ENCODE measurements at regions not wholly inside any gene's neighbourhood (a gene's known extent, or its start where the extent isn't known, plus 50 kb on each side); places are given as distances from the start of the nearest gene placed in this dataset.

DNA sequence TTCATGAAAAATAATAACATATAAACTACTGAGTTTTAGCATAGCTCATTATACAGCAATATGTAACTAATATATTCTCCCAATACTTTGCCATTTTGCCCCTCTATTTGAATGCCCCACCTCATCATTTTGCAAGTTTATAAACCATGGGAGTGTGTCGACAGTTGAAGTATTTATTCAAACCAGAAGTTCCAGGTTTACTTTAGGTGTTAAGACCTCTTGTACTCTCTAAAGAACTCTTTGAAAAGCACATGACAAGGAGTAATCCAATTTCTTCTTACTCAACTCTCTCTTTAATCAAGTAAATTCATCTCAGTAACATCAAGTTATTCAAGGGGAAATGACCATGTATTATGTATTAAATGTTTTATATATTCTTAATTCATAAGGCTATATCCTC is 240.7 kb downstream of the COX18 start:
- TF ChIP-seq POLR2AphosphoS5 (IDR thresholded peaks at IDR 0.05): no peak
- TF ChIP-seq, protein P1, sequence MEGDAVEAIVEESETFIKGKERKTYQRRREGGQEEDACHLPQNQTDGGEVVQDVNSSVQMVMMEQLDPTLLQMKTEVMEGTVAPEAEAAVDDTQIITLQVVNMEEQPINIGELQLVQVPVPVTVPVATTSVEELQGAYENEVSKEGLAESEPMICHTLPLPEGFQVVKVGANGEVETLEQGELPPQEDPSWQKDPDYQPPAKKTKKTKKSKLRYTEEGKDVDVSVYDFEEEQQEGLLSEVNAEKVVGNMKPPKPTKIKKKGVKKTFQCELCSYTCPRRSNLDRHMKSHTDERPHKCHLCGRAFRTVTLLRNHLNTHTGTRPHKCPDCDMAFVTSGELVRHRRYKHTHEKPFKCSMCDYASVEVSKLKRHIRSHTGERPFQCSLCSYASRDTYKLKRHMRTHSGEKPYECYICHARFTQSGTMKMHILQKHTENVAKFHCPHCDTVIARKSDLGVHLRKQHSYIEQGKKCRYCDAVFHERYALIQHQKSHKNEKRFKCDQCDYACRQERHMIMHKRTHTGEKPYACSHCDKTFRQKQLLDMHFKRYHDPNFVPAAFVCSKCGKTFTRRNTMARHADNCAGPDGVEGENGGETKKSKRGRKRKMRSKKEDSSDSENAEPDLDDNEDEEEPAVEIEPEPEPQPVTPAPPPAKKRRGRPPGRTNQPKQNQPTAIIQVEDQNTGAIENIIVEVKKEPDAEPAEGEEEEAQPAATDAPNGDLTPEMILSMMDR (IDR thresholded peaks at IDR 0.05): no peak
- intact Hi-C loops (cut with DNase I; ENCODE audit: low total_unique reads): loop anchor here (10.0 kb wide), 1 partner anchor 416 kb away; no protein-coding TSS in a partner anchor
- Histone ChIP-seq H3K9me3 (peaks cover 5 to 24% of the 10 kb centered on the region in 2 donors), H3K36me3 (no peaks in the 10 kb centered on the region), H3K4me3 (no peak overlapping the region), H3K27me3 (no peaks in the 10 kb centered on the region), H3K27ac (no peak overlapping the region), H3K4me1 (no peaks in the 10 kb centered on the region)
- DNase-seq (ENCODE audit: low spot score in 2 of 2): no peak

DNA sequence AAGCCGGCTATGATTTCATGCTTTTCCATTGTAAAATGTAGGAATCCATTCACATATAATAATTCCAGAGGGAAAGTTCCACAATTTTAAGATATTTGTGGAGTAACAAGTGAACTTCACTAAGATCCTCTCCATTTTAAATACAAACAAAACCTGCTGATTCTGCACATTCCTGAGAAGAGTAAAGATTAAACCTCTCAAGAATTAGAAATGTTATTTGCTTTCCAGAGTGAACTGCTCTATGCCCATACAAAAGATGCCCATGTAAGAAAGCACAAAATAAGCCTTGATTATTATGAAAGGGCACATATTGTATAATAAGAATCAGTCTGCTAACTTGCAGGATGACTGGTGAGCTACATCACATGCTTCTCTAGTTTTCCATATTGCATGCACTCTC is 241.5 kb downstream of the COX18 start:
- Histone ChIP-seq H3K27ac (no peak overlapping the region), H3K27me3 (no peaks in the 10 kb centered on the region), H3K9me3 (peaks cover under 1 to 15% of the 10 kb centered on the region in 2 donors), H3K4me1 (no peaks in the 10 kb centered on the region), H3K4me3 (no peak overlapping the region), H3K36me3 (no peaks in the 10 kb centered on the region)
- intact Hi-C loops (cut with DNase I; ENCODE audit: low total_unique reads): loop anchor here (10.0 kb wide), 1 partner anchor 417 kb away; no protein-coding TSS in a partner anchor
- DNase-seq (ENCODE audit: low spot score in 2 of 2): no peak
- TF ChIP-seq, protein P1 (IDR thresholded peaks at IDR 0.05): no peak
- TF ChIP-seq POLR2A (IDR thresholded peaks at IDR 0.05) (no peak), POLR2AphosphoS5 (IDR thresholded peaks at IDR 0.05) (no peak)

DNA sequence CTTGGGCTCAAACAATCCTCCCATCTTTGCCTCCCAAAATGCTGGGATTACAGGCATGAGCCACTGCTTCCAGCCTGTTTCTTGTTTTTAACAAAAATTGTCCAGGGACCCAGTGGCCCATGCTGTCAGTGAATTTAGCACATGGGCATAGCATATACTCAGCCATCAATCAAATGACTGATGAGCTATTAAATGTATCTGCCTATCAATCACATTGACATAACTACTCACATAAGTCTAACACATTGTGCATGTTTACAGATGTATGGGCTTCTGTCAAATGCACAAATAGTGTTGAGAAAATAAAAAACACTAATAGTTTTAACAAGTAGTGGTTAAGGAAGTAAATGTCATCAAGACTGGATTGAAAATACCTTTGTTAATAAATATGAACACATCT is 249.4 kb downstream of the COX18 start:
- Histone ChIP-seq H3K9me3 (no peaks in the 10 kb centered on the region), H3K27me3 (no peaks in the 10 kb centered on the region), H3K4me1 (no peaks in the 10 kb centered on the region), H3K27ac (no peak overlapping the region), H3K36me3 (no peaks in the 10 kb centered on the region), H3K4me3 (no peak overlapping the region)
- intact Hi-C loops (cut with DNase I; ENCODE audit: low total_unique reads): loop anchor here (10.0 kb wide), 1 partner anchor 425 kb away; no protein-coding TSS in a partner anchor
- no peak for DNase-seq (ENCODE audit: low spot score in 2 of 2)
- TF ChIP-seq, protein P1 (IDR thresholded peaks at IDR 0.05): no peak
- no peak for TF ChIP-seq POLR2AphosphoS5 (IDR thresholded peaks at IDR 0.05)
- no peak for TF ChIP-seq POLR2A (IDR thresholded peaks at IDR 0.05)

DNA sequence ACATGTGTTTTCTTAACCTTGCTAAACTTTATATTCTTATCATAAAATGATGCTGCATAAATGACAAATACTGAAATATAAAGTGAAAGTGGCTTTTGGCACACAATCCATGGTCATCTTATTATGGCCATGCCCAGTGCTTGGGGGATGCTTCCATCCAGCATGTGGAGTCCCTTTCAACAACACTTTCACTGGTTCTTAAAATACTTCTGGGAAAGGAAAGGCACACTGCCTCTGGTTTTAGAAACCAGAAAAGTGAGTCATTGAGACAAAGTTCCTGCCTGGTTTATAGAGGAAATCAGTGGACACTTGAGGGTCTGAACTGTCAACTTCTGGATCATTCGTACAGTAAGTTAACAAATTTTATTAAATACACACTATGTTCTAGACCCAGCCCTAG is 248.0 kb upstream of the ADAMTS3 start:
- no peak overlapping the region for H3K27ac ChIP-seq
- TF ChIP-seq POLR2A (IDR thresholded peaks at IDR 0.05) (no peak), POLR2AphosphoS5 (IDR thresholded peaks at IDR 0.05) (no peak)
- TF ChIP-seq, protein P1 (IDR thresholded peaks at IDR 0.05): no peak
- no peak for DNase-seq (ENCODE audit: low spot score in 2 of 2)
- H3K27me3 ChIP-seq: no peaks in the 10 kb centered on the region
- no peaks in the 10 kb centered on the region for H3K36me3 ChIP-seq
- H3K4me3 ChIP-seq: no peak overlapping the region
- intact Hi-C loops (cut with DNase I; ENCODE audit: low total_unique reads): no loop called here
- H3K4me1 ChIP-seq: no peaks in the 10 kb centered on the region
- H3K9me3 ChIP-seq: no peaks in the 10 kb centered on the region

DNA sequence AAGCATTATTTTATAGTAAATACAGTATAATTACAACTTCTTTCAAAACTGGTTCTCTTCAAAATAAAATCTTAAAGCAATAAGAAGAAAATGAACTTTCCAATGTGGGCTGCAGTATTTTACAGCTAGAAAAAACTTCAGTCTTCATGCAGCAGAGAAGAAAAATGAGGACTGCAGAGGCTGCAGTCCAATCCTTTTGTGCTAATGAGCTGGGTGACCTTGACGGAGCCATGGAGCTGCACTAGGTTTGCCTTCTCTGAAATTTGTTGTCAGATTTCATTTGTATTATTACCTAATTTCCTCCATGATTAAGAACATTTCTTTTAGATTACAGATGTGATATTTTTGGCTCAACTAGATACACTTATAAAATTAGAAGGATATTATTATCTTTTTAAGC is 245.2 kb upstream of the ADAMTS3 start:
- Histone ChIP-seq H3K4me1 (no peaks in the 10 kb centered on the region), H3K27me3 (no peaks in the 10 kb centered on the region), H3K27ac (no peak overlapping the region), H3K9me3 (no peaks in the 10 kb centered on the region), H3K4me3 (no peak overlapping the region), H3K36me3 (no peaks in the 10 kb centered on the region)
- no peak for TF ChIP-seq POLR2A (IDR thresholded peaks at IDR 0.05)
- TF ChIP-seq POLR2AphosphoS5 (IDR thresholded peaks at IDR 0.05): no peak
- TF ChIP-seq, protein P1 (IDR thresholded peaks at IDR 0.05): no peak
- intact Hi-C loops (cut with DNase I; ENCODE audit: low total_unique reads): no loop called here
- no peak for DNase-seq (ENCODE audit: low spot score in 2 of 2)

Measured in breast epithelium (tissue), 4 donors.